ENCODE measurements at regions not wholly inside any gene's neighbourhood (a gene's known extent, or its start where the extent isn't known, plus 50 kb on each side); places are given as distances from the start of the nearest gene placed in this dataset.

GRCh38 chr12:91845365-91845764 is 300.3 kb downstream of the BTG1 start:
- intact Hi-C loops (cut with micrococcal nuclease) = no loop called here
- ATAC-seq (no peak), DNase-seq (no peak)

GRCh38 chr12:91841822-91842221 is 303.8 kb downstream of the BTG1 start:
- DNase-seq (no peak), ATAC-seq (no peak)
- intact Hi-C loops (cut with micrococcal nuclease) = no loop called here

GRCh38 chr12:91836696-91837095 is 308.9 kb downstream of the BTG1 start:
- intact Hi-C loops (cut with micrococcal nuclease) = no loop called here
- no peak for DNase-seq
- no peak for ATAC-seq

GRCh38 chr12:91836264-91836663 is 309.4 kb downstream of the BTG1 start:
- intact Hi-C loops (cut with micrococcal nuclease) = no loop called here
- ATAC-seq = no peak
- DNase-seq = no peak

GRCh38 chr12:91835693-91836092 is 310.0 kb downstream of the BTG1 start:
- DNase-seq (no peak), ATAC-seq (no peak)
- intact Hi-C loops (cut with micrococcal nuclease) = no loop called here

GRCh38 chr12:91833780-91834359 is 311.8 kb downstream of the BTG1 start:
- ATAC-seq (no peak), DNase-seq (no peak)
- intact Hi-C loops (cut with micrococcal nuclease) = no loop called here

GRCh38 chr12:91825999-91826398 is 319.6 kb downstream of the BTG1 start:
- intact Hi-C loops (cut with micrococcal nuclease) = no loop called here

GRCh38 chr12:91824991-91825390 is 320.7 kb downstream of the BTG1 start:
- ATAC-seq (no peak), DNase-seq (no peak)
- intact Hi-C loops (cut with micrococcal nuclease) = no loop called here

More at GRCh38 chr12:91825999-91826398, 319.6 kb downstream of the BTG1 start:
- DNase-seq (no peak), ATAC-seq (no peak)

- DNase-seq = no peak
- intact Hi-C loops (cut with micrococcal nuclease) = no loop called here
- no peak for ATAC-seq
These were observed 326.6 kb downstream of the BTG1 start for GRCh38 chr12:91819132-91819447.

- intact Hi-C loops (cut with micrococcal nuclease) = no loop called here
- DNase-seq = no peak
- ATAC-seq = no peak
These were observed 327.2 kb downstream of the BTG1 start for GRCh38 chr12:91818227-91819131.

GRCh38 chr12:91817517-91817916 is 328.1 kb downstream of the BTG1 start:
- intact Hi-C loops (cut with micrococcal nuclease) = no loop called here
- ATAC-seq = no peak
- no peak for DNase-seq

- ATAC-seq (no peak), DNase-seq (no peak)
- intact Hi-C loops (cut with micrococcal nuclease) = loop anchor here (5.0 kb wide), 2 partner anchors 329 to 759 kb away; no protein-coding TSS in a partner anchor
These were observed 331.9 kb downstream of the BTG1 start for GRCh38 chr12:91813701-91814100.

- intact Hi-C loops (cut with micrococcal nuclease) = loop anchor here (5.0 kb wide), 2 partner anchors 331 to 761 kb away; no protein-coding TSS in a partner anchor
- peak; percentile 81 for DNase-seq
- peak; percentile 70 for ATAC-seq
These were observed 334.0 kb downstream of the BTG1 start for GRCh38 chr12:91811481-91812287.

- DNase-seq (no peak), ATAC-seq (no peak)
- intact Hi-C loops (cut with micrococcal nuclease) = loop anchor here (5.0 kb wide), 2 partner anchors 332 to 762 kb away; no protein-coding TSS in a partner anchor
These were observed 334.9 kb downstream of the BTG1 start for GRCh38 chr12:91810531-91811451.

GRCh38 chr12:91810077-91810476 is 335.6 kb downstream of the BTG1 start:
- intact Hi-C loops (cut with micrococcal nuclease) = loop anchor here (5.0 kb wide), 2 partner anchors 332 to 762 kb away; no protein-coding TSS in a partner anchor
- no peak for DNase-seq
- no peak for ATAC-seq

GRCh38 chr12:91805031-91805430 is 340.6 kb downstream of the BTG1 start:
- ATAC-seq = no peak
- intact Hi-C loops (cut with micrococcal nuclease) = no loop called here
- DNase-seq = no peak

GRCh38 chr12:91804533-91804932 is 341.1 kb downstream of the BTG1 start:
- DNase-seq = no peak
- intact Hi-C loops (cut with micrococcal nuclease) = no loop called here
- no peak for ATAC-seq

- intact Hi-C loops (cut with micrococcal nuclease) = no loop called here
- DNase-seq = no peak
- ATAC-seq = no peak
These were observed 344.6 kb downstream of the BTG1 start for GRCh38 chr12:91801048-91801447.

- ATAC-seq (no peak), DNase-seq (no peak)
- intact Hi-C loops (cut with micrococcal nuclease) = no loop called here
These were observed 352.0 kb downstream of the BTG1 start for GRCh38 chr12:91793676-91794075.
